Prostate gland (tissue), 2 donors: ENCODE measurements at regions not wholly inside any gene's neighbourhood (a gene's known extent, or its start where the extent isn't known, plus 50 kb on each side); places are given as distances from the start of the nearest gene placed in this dataset.

Experiments
- DNase-seq: peaks from one replicate; pipeline ENCODE4 v3.0.0-alpha.2; 2019; ENCODE audit warnings: low spot score
- H3K27ac ChIP-seq, 2 donors: fragments of 200-600 bp; sonication (generic); 2 replicates each; pipeline ENCODE4 v1.5.1; 2017 to 2019
- H3K27me3 ChIP-seq: fragments of 200-600 bp; sonication (generic); replicated peaks from 2 replicates; pipeline ENCODE4 v1.5.1; 2019; ENCODE audit not compliant: insufficient read depth
- H3K36me3 ChIP-seq, 2 donors: fragments of 200-600 bp; sonication (generic); 1 replicate in 1 of 2; 2 replicates in 1 of 2; pipeline versions ENCODE4 v1.5.1 to v1.8.1; 2017 to 2019
- H3K4me1 ChIP-seq: fragments of 200-600 bp; sonication (generic); replicated peaks from 2 replicates; pipeline ENCODE4 v1.5.1; 2019
- H3K4me3 ChIP-seq, 2 donors: fragments of 200-600 bp; sonication (generic); 2 replicates each; pipeline ENCODE4 v1.5.1; 2017 to 2019
- H3K9me3 ChIP-seq: fragments of 200-600 bp; sonication (generic); 2 replicates; pipeline ENCODE4 v1.5.1; 2017
- CTCF ChIP-seq, 4 experiments: fragments of 200-600 bp in 2 of 4; fragments of 450-650 bp in 2 of 4; sonication (generic) in 2 of 4; IDR thresholded peaks; 1 replicate in 3 of 4; 2 replicates in 1 of 4; pipeline ENCODE4 v1.5.1; 2016 to 2019; ENCODE audit warnings: antibody characterized with exemption in 4 of 4, mild to moderate bottlenecking in 2 of 4, moderate library complexity in 2 of 4
- POLR2A ChIP-seq: fragments of 450-650 bp; IDR thresholded peaks from one replicate; pipeline ENCODE4 v1.6.1; 2016; ENCODE audit warnings: antibody characterized with exemption, mild to moderate bottlenecking
- POLR2AphosphoS5 ChIP-seq: sonication (generic); formaldehyde crosslinking; IDR thresholded peaks from one replicate; pipeline ENCODE4 v1.6.1; 2017; ENCODE audit warnings: antibody characterized with exemption
- WGBS: methylation state at CpG from one replicate; pipeline ENCODE4 v1.1.5; 2018; 5-methylcytosine and 5-hydroxymethylcytosine counted together
- intact Hi-C: fragments of 100-400 bp; cut with DNase I; formaldehyde crosslinking; loops from one replicate; pipeline ENCODE4 v1.14.2; 2022

DNA sequence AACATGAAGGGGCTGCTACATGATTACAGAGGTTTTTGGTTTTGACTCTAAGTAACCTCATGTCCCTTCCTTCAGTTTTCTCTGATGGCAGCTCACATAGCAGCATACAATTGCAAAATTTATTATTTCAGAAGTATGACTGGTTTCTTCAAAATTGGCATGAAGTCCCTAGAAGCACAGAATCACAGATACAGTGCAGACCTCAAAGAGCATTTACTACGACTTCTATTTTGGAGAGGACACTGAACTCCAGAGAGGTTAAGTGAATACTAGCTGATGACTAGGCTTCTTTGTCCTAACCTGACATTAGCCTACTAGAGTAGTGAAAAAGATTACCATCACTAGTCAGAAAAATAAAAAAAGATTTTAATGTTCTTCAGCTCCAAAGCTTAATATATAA is 664.3 kb downstream of the RFPL4B start:
- H3K27me3 ChIP-seq: no peaks in the 10 kb centered on the region
- H3K4me1 ChIP-seq: no peaks in the 10 kb centered on the region
- intact Hi-C loops: no loop called here
- H3K4me3 ChIP-seq: no peak overlapping the region
- H3K36me3 ChIP-seq: no peaks in the 10 kb centered on the region
- H3K27ac ChIP-seq: no peak overlapping the region
- TF ChIP-seq POLR2AphosphoS5 (no peak), POLR2A (no peak), CTCF (IDR thresholded peaks at IDR 0.05) (no peak)
- no peak for DNase-seq
- WGBS: 0% methylated on average over 1 of the region's 1 CpG
- H3K9me3 ChIP-seq: no peaks in the 10 kb centered on the region

DNA sequence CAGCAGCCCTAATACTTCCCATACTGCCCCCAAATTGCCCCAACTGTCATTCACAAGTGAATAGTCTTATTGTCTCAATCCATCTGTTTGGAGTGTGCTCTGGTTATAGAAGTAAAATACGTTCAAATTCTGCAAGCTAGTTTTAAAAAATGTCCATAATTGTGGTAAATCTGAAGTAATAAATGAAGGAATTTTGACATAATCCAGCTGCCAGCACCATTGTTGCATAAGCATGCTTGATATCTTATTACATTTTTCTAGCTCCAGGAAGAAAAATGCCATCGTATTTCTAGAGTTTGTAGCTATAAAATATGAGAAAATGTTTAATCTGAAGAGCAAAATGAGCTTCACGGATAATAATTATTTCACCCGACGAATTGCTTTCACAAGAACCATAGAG is 664.7 kb downstream of the RFPL4B start:
- H3K27me3 ChIP-seq: no peaks in the 10 kb centered on the region
- no peak overlapping the region for H3K4me3 ChIP-seq
- 46% methylated on average over 5 of the region's 5 CpGs for WGBS
- DNase-seq: no peak
- TF ChIP-seq POLR2AphosphoS5 (no peak), POLR2A (no peak), CTCF (IDR thresholded peaks at IDR 0.05) (no peak)
- intact Hi-C loops: no loop called here
- no peak overlapping the region for H3K27ac ChIP-seq
- H3K36me3 ChIP-seq: no peaks in the 10 kb centered on the region
- H3K4me1 ChIP-seq: no peaks in the 10 kb centered on the region
- no peaks in the 10 kb centered on the region for H3K9me3 ChIP-seq

GRCh38 chr6:113015249-113015648 is 668.1 kb downstream of the RFPL4B start:
- Histone ChIP-seq H3K4me1 (no peaks in the 10 kb centered on the region), H3K36me3 (no peaks in the 10 kb centered on the region), H3K27me3 (no peaks in the 10 kb centered on the region), H3K27ac (no peak overlapping the region), H3K4me3 (no peak overlapping the region), H3K9me3 (no peaks in the 10 kb centered on the region)
- 67% methylated on average over 8 of the region's 8 CpGs for WGBS
- DNase-seq: no peak
- intact Hi-C loops: no loop called here
- TF ChIP-seq POLR2A: no peak
- no peak for TF ChIP-seq CTCF (IDR thresholded peaks at IDR 0.05)
- TF ChIP-seq POLR2AphosphoS5: no peak

GRCh38 chr6:113017353-113017752 is 670.2 kb downstream of the RFPL4B start:
- Histone ChIP-seq H3K4me3 (no peak overlapping the region), H3K9me3 (no peaks in the 10 kb centered on the region), H3K27me3 (no peaks in the 10 kb centered on the region), H3K4me1 (no peaks in the 10 kb centered on the region), H3K27ac (no peak overlapping the region), H3K36me3 (no peaks in the 10 kb centered on the region)
- intact Hi-C loops: no loop called here
- no peak for TF ChIP-seq POLR2AphosphoS5
- no peak for TF ChIP-seq CTCF (IDR thresholded peaks at IDR 0.05)
- no peak for TF ChIP-seq POLR2A
- DNase-seq: no peak
- 92% methylated on average over 2 of the region's 2 CpGs for WGBS

DNA sequence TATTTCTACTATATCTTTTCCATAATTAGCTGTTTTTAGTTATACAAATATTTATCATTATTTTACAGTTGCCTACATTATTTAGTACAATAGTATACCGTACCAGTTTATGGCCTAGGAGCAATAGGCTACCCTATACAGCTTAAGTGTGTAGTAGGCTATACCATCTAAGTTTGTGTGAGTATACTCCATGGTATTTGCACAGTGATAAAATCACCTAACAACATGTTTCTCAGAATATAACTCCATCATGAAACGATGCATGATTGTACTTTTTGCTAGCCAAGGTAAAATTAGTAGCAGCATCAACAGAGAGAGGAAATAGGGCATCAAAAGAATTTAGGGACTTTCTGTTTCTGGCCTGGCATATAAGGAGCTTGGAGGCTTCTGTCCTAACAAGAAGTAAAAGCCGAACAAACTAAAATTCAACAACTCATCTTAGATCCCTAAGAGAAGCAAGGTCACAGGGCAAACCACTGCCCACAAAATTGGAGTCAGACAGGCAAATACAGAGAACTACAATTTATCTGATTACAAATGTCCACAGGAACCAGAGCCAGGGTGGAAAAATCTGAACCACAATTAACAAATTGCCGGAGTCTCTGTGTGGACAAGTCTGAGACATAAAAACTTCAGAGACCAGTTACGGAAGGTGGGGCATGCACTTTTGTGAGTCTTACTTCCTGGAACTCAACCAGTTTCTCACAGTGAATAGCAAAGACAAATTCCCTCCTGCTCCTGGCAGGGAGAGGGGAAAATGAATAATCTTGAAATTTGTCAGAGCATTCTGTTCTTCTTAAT is 671.4 kb downstream of the RFPL4B start:
- DNase-seq: peak; percentile 44
- H3K27ac ChIP-seq: peak overlapping the region; percentile 44 to 52
- no peak overlapping the region for H3K4me3 ChIP-seq
- H3K36me3 ChIP-seq: no peaks in the 10 kb centered on the region
- 28% methylated on average over 5 of the region's 5 CpGs for WGBS
- H3K4me1 ChIP-seq: no peaks in the 10 kb centered on the region
- no peaks in the 10 kb centered on the region for H3K9me3 ChIP-seq
- TF ChIP-seq POLR2A (no peak), POLR2AphosphoS5 (peak; percentile 50)
- no peaks in the 10 kb centered on the region for H3K27me3 ChIP-seq
- intact Hi-C loops: no loop called here
